ENCODE measurements at regions not wholly inside any gene's neighbourhood (a gene's known extent, or its start where the extent isn't known, plus 50 kb on each side); places are given as distances from the start of the nearest gene placed in this dataset.

DNA sequence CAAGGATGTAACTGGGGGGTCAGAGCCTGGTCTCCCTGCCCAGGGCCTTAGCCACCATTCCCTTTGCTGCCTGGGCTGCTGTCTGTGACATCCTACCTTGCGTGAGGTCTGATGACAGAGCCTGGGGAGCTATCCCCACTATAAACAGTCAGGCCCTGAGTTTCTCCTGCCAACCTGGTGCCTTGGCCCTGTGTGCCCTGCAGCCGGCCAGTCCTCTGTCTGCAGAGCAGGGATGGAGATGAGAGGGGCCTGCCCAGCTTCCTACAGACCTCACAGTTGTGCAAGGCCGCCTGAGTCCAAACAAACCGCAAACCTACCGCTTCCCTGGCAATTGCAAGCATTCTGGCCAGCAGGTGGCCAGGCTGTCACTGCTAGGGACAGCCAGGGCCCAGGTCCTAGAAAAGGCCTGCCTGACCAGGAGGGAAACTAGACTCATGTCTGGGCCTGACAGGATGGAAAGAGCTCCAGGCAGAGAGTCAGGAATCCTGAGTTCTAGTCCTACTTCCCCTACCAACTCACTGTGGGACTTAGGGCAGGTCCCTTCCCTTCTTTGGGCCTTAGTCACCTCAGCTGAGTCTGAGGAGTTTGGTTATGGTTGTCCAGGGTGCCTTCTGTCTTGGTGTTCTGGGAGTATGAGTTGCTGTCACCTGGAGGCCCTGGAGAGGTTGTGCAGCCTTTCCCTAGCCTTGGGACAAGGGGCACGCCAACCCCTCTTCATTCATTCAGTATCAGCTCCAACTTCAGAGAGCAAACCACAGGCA, 86.2 kb downstream of the VEGFA start (continued):
- TF ChIP-seq, protein P1, sequence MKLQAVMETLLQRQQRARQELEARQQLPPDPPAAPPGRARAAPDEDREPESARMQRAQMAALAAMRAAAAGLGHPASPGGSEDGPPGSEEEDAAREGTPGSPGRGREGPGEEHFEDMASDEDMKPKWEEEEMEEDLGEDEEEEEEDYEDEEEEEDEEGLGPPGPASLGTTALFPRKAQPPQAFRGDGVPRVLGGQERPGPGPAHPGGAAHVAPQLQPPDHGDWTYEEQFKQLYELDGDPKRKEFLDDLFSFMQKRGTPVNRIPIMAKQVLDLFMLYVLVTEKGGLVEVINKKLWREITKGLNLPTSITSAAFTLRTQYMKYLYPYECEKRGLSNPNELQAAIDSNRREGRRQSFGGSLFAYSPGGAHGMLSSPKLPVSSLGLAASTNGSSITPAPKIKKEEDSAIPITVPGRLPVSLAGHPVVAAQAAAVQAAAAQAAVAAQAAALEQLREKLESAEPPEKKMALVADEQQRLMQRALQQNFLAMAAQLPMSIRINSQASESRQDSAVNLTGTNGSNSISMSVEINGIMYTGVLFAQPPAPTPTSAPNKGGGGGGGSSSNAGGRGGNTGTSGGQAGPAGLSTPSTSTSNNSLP (IDR thresholded peaks at IDR 0.05; ENCODE audit: low read depth, low read length), result no peak
- TF ChIP-seq KLF15 (CRISPR knock-in tag; IDR thresholded peaks at IDR 0.05; ENCODE audit: borderline replicate concordance) (no peak), AHR (CRISPR knock-in tag; IDR thresholded peaks at IDR 0.05) (peak; percentile 93; the same call in 1 of the 2 replicates), NFAT5 (CRISPR knock-in tag; IDR thresholded peaks at IDR 0.05) (no peak), MEF2D (CRISPR knock-in tag; IDR thresholded peaks at IDR 0.05) (peak; percentile 67; the same call in 1 of the 2 replicates), POLR2AphosphoS5 (IDR thresholded peaks at IDR 0.05; ENCODE audit: low read depth, low read length) (no peak), ZNF10 (CRISPR knock-in tag; IDR thresholded peaks at IDR 0.05; ENCODE audit: borderline replicate concordance, low read depth) (peak; percentile 13; the same call in 1 of the 2 replicates), ZNF230 (CRISPR knock-in tag; IDR thresholded peaks at IDR 0.05) (peak; percentile 37; the same call in 1 of the 2 replicates), SOX13 (IDR thresholded peaks at IDR 0.05) (no peak), SOX13 (CRISPR knock-in tag; conservative IDR thresholded peaks at IDR 0.05 in 1 of 2, IDR thresholded peaks at IDR 0.05 in 1 of 2) (peak in 1 of 2 experiments; percentile 76; a peak in 2 of 4 replicates), GABPA (IDR thresholded peaks at IDR 0.05; ENCODE audit: low read depth, low read length) (no peak), GABPA (CRISPR knock-in tag; IDR thresholded peaks at IDR 0.05; ENCODE audit: low read depth) (peak; percentile 37; the same call in 1 of the 2 replicates), ZNF264 (CRISPR knock-in tag; IDR thresholded peaks at IDR 0.05) (peak; percentile 67; the same call in 1 of the 2 replicates), PTBP1 (IDR thresholded peaks at IDR 0.05; ENCODE audit: low read depth, low read length, poor library complexity, severe bottlenecking) (peak; percentile 86), E2F1 (CRISPR knock-in tag; IDR thresholded peaks at IDR 0.05) (no peak), HNRNPL (IDR thresholded peaks at IDR 0.05; ENCODE audit: low read depth, low read length) (peak; percentile 66; the same call in 1 of the 2 replicates)
- TF ChIP-seq, protein P2, sequence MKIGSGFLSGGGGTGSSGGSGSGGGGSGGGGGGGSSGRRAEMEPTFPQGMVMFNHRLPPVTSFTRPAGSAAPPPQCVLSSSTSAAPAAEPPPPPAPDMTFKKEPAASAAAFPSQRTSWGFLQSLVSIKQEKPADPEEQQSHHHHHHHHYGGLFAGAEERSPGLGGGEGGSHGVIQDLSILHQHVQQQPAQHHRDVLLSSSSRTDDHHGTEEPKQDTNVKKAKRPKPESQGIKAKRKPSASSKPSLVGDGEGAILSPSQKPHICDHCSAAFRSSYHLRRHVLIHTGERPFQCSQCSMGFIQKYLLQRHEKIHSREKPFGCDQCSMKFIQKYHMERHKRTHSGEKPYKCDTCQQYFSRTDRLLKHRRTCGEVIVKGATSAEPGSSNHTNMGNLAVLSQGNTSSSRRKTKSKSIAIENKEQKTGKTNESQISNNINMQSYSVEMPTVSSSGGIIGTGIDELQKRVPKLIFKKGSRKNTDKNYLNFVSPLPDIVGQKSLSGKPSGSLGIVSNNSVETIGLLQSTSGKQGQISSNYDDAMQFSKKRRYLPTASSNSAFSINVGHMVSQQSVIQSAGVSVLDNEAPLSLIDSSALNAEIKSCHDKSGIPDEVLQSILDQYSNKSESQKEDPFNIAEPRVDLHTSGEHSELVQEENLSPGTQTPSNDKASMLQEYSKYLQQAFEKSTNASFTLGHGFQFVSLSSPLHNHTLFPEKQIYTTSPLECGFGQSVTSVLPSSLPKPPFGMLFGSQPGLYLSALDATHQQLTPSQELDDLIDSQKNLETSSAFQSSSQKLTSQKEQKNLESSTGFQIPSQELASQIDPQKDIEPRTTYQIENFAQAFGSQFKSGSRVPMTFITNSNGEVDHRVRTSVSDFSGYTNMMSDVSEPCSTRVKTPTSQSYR (CRISPR knock-in tag; IDR thresholded peaks at IDR 0.05; ENCODE audit: borderline replicate concordance), result peak; percentile 28; the same call in 1 of the 2 replicates
